Ovary (tissue), 3 donors: ENCODE measurements at regions not wholly inside any gene's neighbourhood (a gene's known extent, or its start where the extent isn't known, plus 50 kb on each side); places are given as distances from the start of the nearest gene placed in this dataset.

Experiments used
- EP300 ChIP-seq: sonication (generic); formaldehyde crosslinking; IDR thresholded peaks from one replicate; pipeline ENCODE4 v1.6.1; 2017; ENCODE audit warnings: antibody characterized with exemption
- POLR2A ChIP-seq: fragments of 450-650 bp; IDR thresholded peaks from one replicate; pipeline ENCODE4 v1.6.1; 2017; ENCODE audit warnings: antibody characterized with exemption, mild to moderate bottlenecking, moderate library complexity
- TF ChIP-seq, protein P1 (sequence below), 3 donors: fragments of 450-650 bp in 2 of 3; fragments of 200-600 bp in 1 of 3; IDR thresholded peaks; one replicate each; pipeline versions ENCODE4 v1.5.1 to v1.8.0; 2016 to 2022; ENCODE audit warnings: antibody characterized with exemption in 3 of 3, mild to moderate bottlenecking in 1 of 3
- donor health status: DM: no; HTN: no; CAD: no.

DNA sequence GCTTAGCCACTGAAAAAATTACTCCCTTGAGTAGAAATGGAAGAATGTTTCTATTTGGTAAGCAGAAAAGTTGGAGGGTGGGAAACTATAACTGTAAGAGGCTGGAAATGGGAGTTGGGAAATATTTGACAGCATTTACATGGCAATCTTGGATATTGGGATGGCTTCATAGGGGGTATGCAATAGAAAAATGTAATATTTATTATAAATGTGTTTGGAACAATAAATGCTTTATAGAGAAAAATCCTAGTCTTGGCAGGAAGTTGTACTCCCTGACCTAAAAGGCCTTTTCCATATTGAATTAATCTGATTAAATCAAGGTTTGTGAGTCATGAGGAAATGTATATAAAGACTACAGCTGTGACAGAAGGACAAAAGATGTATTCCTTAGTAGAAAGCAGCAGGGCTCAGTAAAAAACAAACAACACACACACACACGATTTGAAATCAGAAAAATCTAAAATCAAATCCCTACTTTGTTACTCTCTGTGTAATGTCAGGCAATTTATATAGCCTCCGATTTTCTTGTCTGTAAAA lies 272.3 kb downstream of the CD109 start:
- TF ChIP-seq POLR2A (no peak), EP300 (no peak)
- TF ChIP-seq, protein P1, sequence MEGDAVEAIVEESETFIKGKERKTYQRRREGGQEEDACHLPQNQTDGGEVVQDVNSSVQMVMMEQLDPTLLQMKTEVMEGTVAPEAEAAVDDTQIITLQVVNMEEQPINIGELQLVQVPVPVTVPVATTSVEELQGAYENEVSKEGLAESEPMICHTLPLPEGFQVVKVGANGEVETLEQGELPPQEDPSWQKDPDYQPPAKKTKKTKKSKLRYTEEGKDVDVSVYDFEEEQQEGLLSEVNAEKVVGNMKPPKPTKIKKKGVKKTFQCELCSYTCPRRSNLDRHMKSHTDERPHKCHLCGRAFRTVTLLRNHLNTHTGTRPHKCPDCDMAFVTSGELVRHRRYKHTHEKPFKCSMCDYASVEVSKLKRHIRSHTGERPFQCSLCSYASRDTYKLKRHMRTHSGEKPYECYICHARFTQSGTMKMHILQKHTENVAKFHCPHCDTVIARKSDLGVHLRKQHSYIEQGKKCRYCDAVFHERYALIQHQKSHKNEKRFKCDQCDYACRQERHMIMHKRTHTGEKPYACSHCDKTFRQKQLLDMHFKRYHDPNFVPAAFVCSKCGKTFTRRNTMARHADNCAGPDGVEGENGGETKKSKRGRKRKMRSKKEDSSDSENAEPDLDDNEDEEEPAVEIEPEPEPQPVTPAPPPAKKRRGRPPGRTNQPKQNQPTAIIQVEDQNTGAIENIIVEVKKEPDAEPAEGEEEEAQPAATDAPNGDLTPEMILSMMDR (IDR thresholded peaks at IDR 0.05), result no peak
